CD14-positive monocyte (primary cell): ENCODE measurements at regions not wholly inside any gene's neighbourhood (a gene's known extent, or its start where the extent isn't known, plus 50 kb on each side); places are given as distances from the start of the nearest gene placed in this dataset.

Experiments used
- DNase-seq, 3 donors: peaks; one replicate each; pipeline ENCODE4 v3.0.0-alpha.2; 2011 to 2022
- H2AFZ ChIP-seq: 2 replicates; pipeline ENCODE4 v1.6.0; 2012; ENCODE audit warnings: mild to moderate bottlenecking, low read depth, low read length, inconsistent platforms; ENCODE audit not compliant: insufficient read depth, poor library complexity, severe bottlenecking
- H3K27ac ChIP-seq, 2 donors: 1 replicate in 1 of 2; 2 replicates in 1 of 2; pipeline ENCODE4 v1.5.1; 2012 to 2013; ENCODE audit warnings: low read length in 2 of 2, control low read depth in 1 of 2, inconsistent platforms in 1 of 2, low read depth in 1 of 2, mild to moderate bottlenecking in 1 of 2
- H3K27me3 ChIP-seq, 2 donors: one replicate each; pipeline versions ENCODE4 v1.6.0 to v1.6.1; 2011 to 2013; ENCODE audit warnings: low read length in 2 of 2; ENCODE audit not compliant: control insufficient read depth in 2 of 2, insufficient read depth in 2 of 2
- H3K36me3 ChIP-seq, 2 donors: replicated peaks in 1 of 2; 1 replicate in 1 of 2; 2 replicates in 1 of 2; pipeline versions ENCODE4 v1.5.1 to v1.6.1; 2012 to 2013; ENCODE audit warnings: low read length in 2 of 2, control low read depth in 1 of 2, inconsistent platforms in 1 of 2, mild to moderate bottlenecking in 1 of 2; ENCODE audit not compliant: insufficient read depth in 2 of 2, control insufficient read depth in 1 of 2
- H3K4me1 ChIP-seq, 2 donors: 1 replicate in 1 of 2; 2 replicates in 1 of 2; pipeline versions ENCODE4 v1.5.1 to v1.6.1; 2012 to 2013; ENCODE audit warnings: low read length in 2 of 2, control low read depth in 1 of 2, inconsistent platforms in 1 of 2, mild to moderate bottlenecking in 1 of 2, moderate library complexity in 1 of 2; ENCODE audit not compliant: insufficient read depth in 2 of 2, control insufficient read depth in 1 of 2
- H3K4me2 ChIP-seq: replicated peaks from 2 replicates; pipeline ENCODE3; 2012; ENCODE audit warnings: low read length, moderate library complexity, mild to moderate bottlenecking; ENCODE audit not compliant: poor library complexity, severe bottlenecking; ENCODE audit errors: extremely low read depth
- H3K4me3 ChIP-seq, 3 experiments: fragments of 200-600 bp in 1 of 3; sonication (generic) in 1 of 3; replicated peaks in 1 of 3; 1 replicate in 2 of 3; 2 replicates in 1 of 3; pipeline ENCODE4 v1.5.1; 2011 to 2013; ENCODE audit warnings: low read length in 3 of 3, mild to moderate bottlenecking in 3 of 3, control low read depth in 2 of 3, low read depth in 2 of 3, inconsistent platforms in 1 of 3, moderate library complexity in 1 of 3
- H3K79me2 ChIP-seq: 2 replicates; pipeline ENCODE4 v1.6.0; 2012; ENCODE audit warnings: mild to moderate bottlenecking, control low read depth, inconsistent platforms, low read length, moderate library complexity; ENCODE audit not compliant: insufficient read depth
- H3K9ac ChIP-seq: 2 replicates; pipeline ENCODE4 v1.6.0; 2017; ENCODE audit warnings: low read length, mild to moderate bottlenecking; ENCODE audit not compliant: insufficient read depth, poor library complexity, severe bottlenecking
- H3K9me3 ChIP-seq, 2 donors: replicated peaks in 1 of 2; 1 replicate in 1 of 2; 2 replicates in 1 of 2; pipeline versions ENCODE4 v1.5.1 to v1.6.1; 2012 to 2013; ENCODE audit warnings: low read length in 2 of 2, control low read depth in 1 of 2; ENCODE audit not compliant: control insufficient read depth in 1 of 2, insufficient read depth in 1 of 2
- H4K20me1 ChIP-seq: 2 replicates; pipeline ENCODE4 v1.6.0; 2012; ENCODE audit warnings: mild to moderate bottlenecking, low read length, control low read depth, moderate library complexity; ENCODE audit not compliant: insufficient read depth
- H3K27ac Mint-ChIP-seq, 7 donors: one replicate each; pipeline ENCODE4 v1.8.0; 2020; ENCODE audit warnings: mild to moderate bottlenecking in 7 of 7, mixed read lengths in 7 of 7, moderate library complexity in 6 of 7, inconsistent platforms in 2 of 7
- H3K27me3 Mint-ChIP-seq, 3 donors: one replicate each; pipeline ENCODE4 v1.8.0; 2021 to 2022; ENCODE audit warnings: low read depth in 3 of 3, mild to moderate bottlenecking in 3 of 3, mixed read lengths in 3 of 3, moderate library complexity in 3 of 3, inconsistent platforms in 1 of 3
- H3K36me3 Mint-ChIP-seq, 2 donors: one replicate each; pipeline ENCODE4 v1.8.0; 2020; ENCODE audit warnings: mixed read lengths in 2 of 2, inconsistent platforms in 1 of 2, mild to moderate bottlenecking in 1 of 2
- H3K4me1 Mint-ChIP-seq: one replicate; pipeline ENCODE4 v1.8.0; 2020; ENCODE audit warnings: mild to moderate bottlenecking, mixed read lengths
- H3K4me3 Mint-ChIP-seq, 2 donors: one replicate each; pipeline ENCODE4 v1.8.0; 2020; ENCODE audit warnings: mild to moderate bottlenecking in 2 of 2, mixed read lengths in 2 of 2, moderate library complexity in 1 of 2
- H3K9me3 Mint-ChIP-seq, 7 donors: one replicate each; pipeline ENCODE4 v1.8.0; 2020 to 2022; ENCODE audit warnings: mixed read lengths in 7 of 7, mild to moderate bottlenecking in 6 of 7, moderate library complexity in 6 of 7, inconsistent platforms in 2 of 7
- WGBS: methylation state at CpG from one replicate; pipeline ENCODE4 v1.1.5; 2013; ENCODE audit warnings: missing lambda C conversion rate; ENCODE audit not compliant: insufficient coverage; 5-methylcytosine and 5-hydroxymethylcytosine counted together
- intact Hi-C, 2 donors: fragments of 100-400 bp; cut with micrococcal nuclease; formaldehyde crosslinking; loops; one replicate each; pipeline versions ENCODE4 v1.15.0 to v1.15.1; 2023
- TF ChIP-seq, protein P1 (sequence below): fragments of 200-600 bp; IDR thresholded peaks from one replicate; pipeline ENCODE4 v1.8.0; 2022; ENCODE audit warnings: antibody characterized with exemption, mild to moderate bottlenecking

GRCh38 chr15:81531109-81531592 is 157.1 kb upstream of the TMC3 start:
- Histone ChIP-seq H3K9ac (no peak overlapping the region), H3K4me1 (no peaks in the 10 kb centered on the region), H3K9me3 (no peaks in the 10 kb centered on the region), H4K20me1 (no peaks in the 10 kb centered on the region), H3K27ac (no peak overlapping the region), H3K4me3 (no peak overlapping the region), H2AFZ (no peak overlapping the region), H3K4me2 (no peak overlapping the region), H3K36me3 (no peaks in the 10 kb centered on the region), H3K79me2 (no peaks in the 10 kb centered on the region), H3K27me3 (no peaks in the 10 kb centered on the region)
- no peaks in the 10 kb centered on the region for H3K36me3 Mint-ChIP-seq
- no peaks in the 10 kb centered on the region for H3K4me1 Mint-ChIP-seq
- no peaks in the 10 kb centered on the region for H3K27me3 Mint-ChIP-seq
- no peak for DNase-seq
- no peak overlapping the region for H3K4me3 Mint-ChIP-seq
- no peak overlapping the region for H3K27ac Mint-ChIP-seq
- TF ChIP-seq, protein P1, sequence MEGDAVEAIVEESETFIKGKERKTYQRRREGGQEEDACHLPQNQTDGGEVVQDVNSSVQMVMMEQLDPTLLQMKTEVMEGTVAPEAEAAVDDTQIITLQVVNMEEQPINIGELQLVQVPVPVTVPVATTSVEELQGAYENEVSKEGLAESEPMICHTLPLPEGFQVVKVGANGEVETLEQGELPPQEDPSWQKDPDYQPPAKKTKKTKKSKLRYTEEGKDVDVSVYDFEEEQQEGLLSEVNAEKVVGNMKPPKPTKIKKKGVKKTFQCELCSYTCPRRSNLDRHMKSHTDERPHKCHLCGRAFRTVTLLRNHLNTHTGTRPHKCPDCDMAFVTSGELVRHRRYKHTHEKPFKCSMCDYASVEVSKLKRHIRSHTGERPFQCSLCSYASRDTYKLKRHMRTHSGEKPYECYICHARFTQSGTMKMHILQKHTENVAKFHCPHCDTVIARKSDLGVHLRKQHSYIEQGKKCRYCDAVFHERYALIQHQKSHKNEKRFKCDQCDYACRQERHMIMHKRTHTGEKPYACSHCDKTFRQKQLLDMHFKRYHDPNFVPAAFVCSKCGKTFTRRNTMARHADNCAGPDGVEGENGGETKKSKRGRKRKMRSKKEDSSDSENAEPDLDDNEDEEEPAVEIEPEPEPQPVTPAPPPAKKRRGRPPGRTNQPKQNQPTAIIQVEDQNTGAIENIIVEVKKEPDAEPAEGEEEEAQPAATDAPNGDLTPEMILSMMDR: no peak
- H3K9me3 Mint-ChIP-seq: peaks cover 0 to 3% (median 0%) of the 10 kb centered on the region in 7 donors
- intact Hi-C loops: no loop called here
- 73% methylated on average over 6 of the region's 10 CpGs for WGBS

- Histone ChIP-seq H3K27ac (no peak overlapping the region), H3K4me3 (no peak overlapping the region), H3K4me1 (no peaks in the 10 kb centered on the region), H4K20me1 (no peaks in the 10 kb centered on the region), H2AFZ (no peak overlapping the region), H3K4me2 (no peak overlapping the region), H3K79me2 (no peaks in the 10 kb centered on the region), H3K9me3 (no peaks in the 10 kb centered on the region), H3K9ac (no peak overlapping the region), H3K36me3 (no peaks in the 10 kb centered on the region), H3K27me3 (no peaks in the 10 kb centered on the region)
- WGBS: no CpG with 5 or more reads among the region's 3 CpGs
- intact Hi-C loops: no loop called here
- H3K36me3 Mint-ChIP-seq: no peaks in the 10 kb centered on the region
- no peak overlapping the region for H3K4me3 Mint-ChIP-seq
- H3K4me1 Mint-ChIP-seq: no peaks in the 10 kb centered on the region
- no peak overlapping the region for H3K27ac Mint-ChIP-seq
- DNase-seq: no peak
- H3K9me3 Mint-ChIP-seq: peaks cover 0 to 2% (median 0%) of the 10 kb centered on the region in 7 donors
- no peaks in the 10 kb centered on the region for H3K27me3 Mint-ChIP-seq
- TF ChIP-seq, protein P1: no peak
These were observed 156.3 kb upstream of the TMC3 start for GRCh38 chr15:81530271-81530691.
